ENCODE measurements at regions not wholly inside any gene's neighbourhood (a gene's known extent, or its start where the extent isn't known, plus 50 kb on each side); places are given as distances from the start of the nearest gene placed in this dataset.
A peak's percentile ranks its signal among the peaks of the same experiment; 100 is the strongest.

- H3K4me1 ChIP-seq (ENCODE audit: control insufficient read depth in 1 of 2, insufficient read depth in 2 of 2, low read length in 2 of 2): peaks cover 47 to 74% of the 10 kb centered on the region in 2 experiments
- H2AFZ ChIP-seq (ENCODE audit: low read depth, low read length, poor library complexity, severe bottlenecking): no peak overlapping the region
- peak overlapping the region; percentile 100; the same call in 1 of the 2 replicates for H3K27ac ChIP-seq (ENCODE audit: low read depth, low read length)
- no peaks in the 10 kb centered on the region for H3K9me3 ChIP-seq (ENCODE audit: control insufficient read depth in 1 of 2, insufficient read depth in 1 of 2, low read depth in 1 of 2, low read length in 2 of 2)
- no peaks in the 10 kb centered on the region for H4K20me1 ChIP-seq (ENCODE audit: insufficient read depth)
- H3K9me2 ChIP-seq (ENCODE audit: insufficient read depth): no peaks in the 10 kb centered on the region
- no TSS peak for BruUV-seq (replicated peaks)
- ChIA-PET POLR2A (interaction anchor here (3.5 kb wide), 1 partner anchor 38 kb away, joined by 9 read pairs; no protein-coding TSS in a partner anchor), RAD21 (ENCODE audit: low non-redundant PET in 1 of 2, low total read pairs in 2 of 2, uncharacterized antibody in 2 of 2, unreplicated experiment in 2 of 2) (no interaction called here), CTCF (no interaction called here)
- H3K9ac ChIP-seq (ENCODE audit: low read length): no peak overlapping the region
- DNase-seq (ENCODE audit: low read depth, low spot score): no peak
- no peaks in the 10 kb centered on the region for H3K27me3 ChIP-seq (ENCODE audit: insufficient read depth, low read length)
- H3K79me2 ChIP-seq (ENCODE audit: insufficient read depth, low read length): peaks cover under 1% of the 10 kb centered on the region; the same call in 1 of the 2 replicates
- intact Hi-C loops (cut with micrococcal nuclease): no loop called here
- peaks cover 0 to 3% of the 10 kb centered on the region in 2 experiments; a peak in 1 of 4 replicates for H3K36me3 ChIP-seq (ENCODE audit: control insufficient read depth in 1 of 2, insufficient read depth in 2 of 2, low read length in 2 of 2)
- H3K4me2 ChIP-seq (ENCODE audit: low read length): no peak overlapping the region
- no peak for ATAC-seq
- H3K4me3 ChIP-seq (replicated peaks in 1 of 2; ENCODE audit: low read depth in 1 of 2, low read length in 2 of 2): no peak overlapping the region
- TF ChIP-seq CBX3 (IDR thresholded peaks at IDR 0.05; ENCODE audit: low read depth): no peak
These were observed 178.1 kb upstream of the HMGA2 start for GRCh38 chr12:65646127-65646643.

- Histone ChIP-seq H4K20me1 (ENCODE audit: insufficient read depth) (no peaks in the 10 kb centered on the region), H3K4me1 (ENCODE audit: control insufficient read depth in 1 of 2, insufficient read depth in 2 of 2, low read length in 2 of 2) (peaks cover 40 to 65% of the 10 kb centered on the region in 2 experiments), H3K36me3 (ENCODE audit: control insufficient read depth in 1 of 2, insufficient read depth in 2 of 2, low read length in 2 of 2) (peaks cover 0 to 3% of the 10 kb centered on the region in 2 experiments; a peak in 1 of 4 replicates), H3K4me2 (ENCODE audit: low read length) (no peak overlapping the region), H3K9ac (ENCODE audit: low read length) (no peak overlapping the region), H3K79me2 (ENCODE audit: insufficient read depth, low read length) (no peaks in the 10 kb centered on the region; the same call in 1 of the 2 replicates), H3K9me3 (ENCODE audit: control insufficient read depth in 1 of 2, insufficient read depth in 1 of 2, low read depth in 1 of 2, low read length in 2 of 2) (no peaks in the 10 kb centered on the region), H3K27ac (ENCODE audit: low read depth, low read length) (peak overlapping the region; percentile 100), H2AFZ (ENCODE audit: low read depth, low read length, poor library complexity, severe bottlenecking) (no peak overlapping the region), H3K4me3 (replicated peaks in 1 of 2; ENCODE audit: low read depth in 1 of 2, low read length in 2 of 2) (no peak overlapping the region), H3K9me2 (ENCODE audit: insufficient read depth) (no peaks in the 10 kb centered on the region), H3K27me3 (ENCODE audit: insufficient read depth, low read length) (no peaks in the 10 kb centered on the region)
- ATAC-seq: no peak
- no peak for DNase-seq (ENCODE audit: low read depth, low spot score)
- no TSS peak for BruUV-seq (replicated peaks)
- intact Hi-C loops (cut with micrococcal nuclease): no loop called here
- ChIA-PET POLR2A (interaction anchor here (0.9 to 3.3 kb wide), 4 partner anchors 11 to 44 kb away, joined by 3 to 15 read pairs (median 10); no protein-coding TSS in a partner anchor), RAD21 (ENCODE audit: low non-redundant PET in 1 of 2, low total read pairs in 2 of 2, uncharacterized antibody in 2 of 2, unreplicated experiment in 2 of 2) (no interaction called here), CTCF (no interaction called here)
- no peak for TF ChIP-seq POLR2AphosphoS5 (IDR thresholded peaks at IDR 0.05; ENCODE audit: low read depth, low read length)
- TF ChIP-seq CEBPB (IDR thresholded peaks at IDR 0.05; ENCODE audit: low read depth): no peak
- TF ChIP-seq EGR1 (IDR thresholded peaks at IDR 0.05; ENCODE audit: low read depth): no peak
- TF ChIP-seq ELF1 (IDR thresholded peaks at IDR 0.05; ENCODE audit: borderline replicate concordance, low read depth): no peak
- no peak for TF ChIP-seq FOSL1 (IDR thresholded peaks at IDR 0.05; ENCODE audit: low read depth)
These were observed 177.2 kb upstream of the HMGA2 start for GRCh38 chr12:65647074-65647473.

Measured in HCT116 (cell line).